Lung (tissue), 11 donors: ENCODE measurements at regions not wholly inside any gene's neighbourhood (a gene's known extent, or its start where the extent isn't known, plus 50 kb on each side); places are given as distances from the start of the nearest gene placed in this dataset.

ENCODE experiments used
- ATAC-seq: fragments of 200-7000 bp; cut with Tn5 transposase; one replicate; pipeline ENCODE4 v1.9.1; 2020; ENCODE audit warnings: moderate number of reproducible peaks; ENCODE audit not compliant: insufficient read depth, low FRiP score
- DNase-seq, 3 donors: peaks; one replicate each; pipeline ENCODE4 v3.0.0-alpha.2; 2013 to 2017
- H3K27ac ChIP-seq, 2 donors: one replicate each; pipeline ENCODE4 v1.5.1; 2013; ENCODE audit warnings: mild to moderate bottlenecking in 2 of 2, moderate library complexity in 2 of 2, control low read depth in 1 of 2, inconsistent platforms in 1 of 2, low read depth in 1 of 2, low read length in 1 of 2
- H3K27me3 ChIP-seq, 3 donors: one replicate each; pipeline ENCODE4 v1.5.1; 2013; ENCODE audit warnings: low read length in 2 of 3; ENCODE audit not compliant: control insufficient read depth in 3 of 3, insufficient read depth in 3 of 3
- H3K36me3 ChIP-seq, 4 donors: one replicate each; pipeline ENCODE4 v1.5.1; 2013; ENCODE audit warnings: low read length in 4 of 4, mild to moderate bottlenecking in 1 of 4, moderate library complexity in 1 of 4; ENCODE audit not compliant: control insufficient read depth in 4 of 4, insufficient read depth in 4 of 4
- H3K4me1 ChIP-seq, 5 donors: one replicate each; pipeline ENCODE4 v1.5.1; 2013; ENCODE audit warnings: low read length in 5 of 5, mild to moderate bottlenecking in 2 of 5, moderate library complexity in 1 of 5; ENCODE audit not compliant: control insufficient read depth in 5 of 5, insufficient read depth in 5 of 5
- H3K4me3 ChIP-seq: one replicate; pipeline ENCODE4 v1.5.1; 2013; ENCODE audit warnings: mild to moderate bottlenecking, control low read depth, moderate library complexity
- H3K9ac ChIP-seq, 2 donors: one replicate each; pipeline ENCODE4 v1.5.1; 2013; ENCODE audit warnings: low read length in 2 of 2, control low read depth in 1 of 2; ENCODE audit not compliant: insufficient read depth in 1 of 2
- H3K9me3 ChIP-seq, 4 donors: one replicate each; pipeline ENCODE4 v1.5.1; 2013; ENCODE audit warnings: low read length in 3 of 4, mild to moderate bottlenecking in 1 of 4, moderate library complexity in 1 of 4; ENCODE audit not compliant: control insufficient read depth in 4 of 4, insufficient read depth in 3 of 4
- CTCF ChIP-seq: IDR thresholded peaks from 2 replicates; pipeline ENCODE4 v1.5.1; 2012; ENCODE audit warnings: mild to moderate bottlenecking; ENCODE audit errors: control extremely low read depth, extremely low read depth
- WGBS, 2 donors: extraction: QIAGEN DNeasy Blood & Tissue Kit; methylation state at CpG; one replicate each; pipeline ENCODE4 v1.1.7; 2013; 5-methylcytosine and 5-hydroxymethylcytosine counted together
- donor health status: control.
- donor health status: control.
- donor health status: Bipolar disorder and iron deficiency.
- donor health status: healthy.
- donor health status: DM: yes; HTN: yes; CAD: no.

DNA sequence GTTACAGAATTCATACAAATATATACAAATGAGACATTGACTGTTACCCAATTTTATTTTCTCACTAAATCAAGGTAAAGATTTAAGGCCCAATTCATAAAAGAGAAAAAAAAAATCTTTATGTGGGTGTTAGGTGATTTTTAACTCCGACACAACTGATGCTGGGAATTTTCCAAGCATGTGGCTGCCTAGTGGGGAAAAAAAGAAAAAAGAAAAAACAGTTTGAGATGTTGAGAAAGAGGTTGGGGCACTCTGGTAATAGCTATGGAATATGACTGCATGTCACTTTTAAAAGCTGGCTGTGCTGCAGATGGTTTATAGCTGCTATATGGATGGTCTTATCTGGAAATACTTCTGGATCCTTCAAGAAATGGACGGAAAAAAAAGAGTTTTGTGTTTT, 739.9 kb upstream of the SOX9 start:
- Histone ChIP-seq H3K4me1 (peaks cover 0 to 48% (median 5%) of the 10 kb centered on the region in 5 donors), H3K4me3 (no peak overlapping the region), H3K9me3 (no peaks in the 10 kb centered on the region), H3K36me3 (no peaks in the 10 kb centered on the region), H3K27ac (no peak overlapping the region), H3K27me3 (no peaks in the 10 kb centered on the region), H3K9ac (no peak overlapping the region)
- ATAC-seq (no peak), DNase-seq (peak; percentile 18 to 73 (median 71))
- no peak for TF ChIP-seq CTCF
- WGBS, 2 donors = 64 to 66% methylated on average over 2 of the region's 2 CpGs

GRCh38 chr17:71383091-71383490, 737.7 kb upstream of the SOX9 start:
- H3K4me3 ChIP-seq = no peak overlapping the region
- no peaks in the 10 kb centered on the region for H3K36me3 ChIP-seq
- H3K27me3 ChIP-seq = no peaks in the 10 kb centered on the region
- peak in 1 of 3 donors; percentile 45 for DNase-seq
- H3K4me1 ChIP-seq = peaks cover 0 to 27% (median 0%) of the 10 kb centered on the region in 5 donors
- H3K9me3 ChIP-seq = no peaks in the 10 kb centered on the region
- no peak overlapping the region for H3K9ac ChIP-seq
- WGBS, 2 donors = 75 to 85% methylated on average over 2 of the region's 2 CpGs
- ATAC-seq = no peak
- no peak for TF ChIP-seq CTCF
- H3K27ac ChIP-seq = no peak overlapping the region

DNA sequence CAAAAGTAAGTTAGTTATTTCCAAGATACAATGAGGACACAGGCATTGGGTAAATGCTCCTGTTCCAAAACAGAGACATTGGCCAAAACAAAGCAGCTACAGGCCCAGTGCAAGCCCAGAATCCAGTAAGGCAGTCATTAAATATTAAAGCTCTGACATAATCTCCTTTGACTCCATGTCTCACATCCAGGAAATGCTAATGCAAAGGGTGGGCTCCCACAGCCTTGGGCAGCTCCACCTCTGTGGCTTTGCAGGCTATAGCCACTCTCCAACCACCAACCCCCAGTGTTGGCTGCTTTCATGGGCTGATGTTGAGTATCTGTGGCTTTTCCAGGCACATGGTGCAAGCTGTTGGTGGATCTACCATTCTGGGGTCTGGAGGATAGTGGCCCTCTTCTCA, 733.4 kb upstream of the SOX9 start:
- ATAC-seq = no peak
- H3K4me1 ChIP-seq = peaks cover 0 to 4% (median 0%) of the 10 kb centered on the region in 5 donors
- no peaks in the 10 kb centered on the region for H3K36me3 ChIP-seq
- no peak overlapping the region for H3K9ac ChIP-seq
- no peak for DNase-seq
- no peak overlapping the region for H3K4me3 ChIP-seq
- H3K9me3 ChIP-seq = no peaks in the 10 kb centered on the region
- TF ChIP-seq CTCF = no peak
- H3K27me3 ChIP-seq = no peaks in the 10 kb centered on the region
- no peak overlapping the region for H3K27ac ChIP-seq

DNA sequence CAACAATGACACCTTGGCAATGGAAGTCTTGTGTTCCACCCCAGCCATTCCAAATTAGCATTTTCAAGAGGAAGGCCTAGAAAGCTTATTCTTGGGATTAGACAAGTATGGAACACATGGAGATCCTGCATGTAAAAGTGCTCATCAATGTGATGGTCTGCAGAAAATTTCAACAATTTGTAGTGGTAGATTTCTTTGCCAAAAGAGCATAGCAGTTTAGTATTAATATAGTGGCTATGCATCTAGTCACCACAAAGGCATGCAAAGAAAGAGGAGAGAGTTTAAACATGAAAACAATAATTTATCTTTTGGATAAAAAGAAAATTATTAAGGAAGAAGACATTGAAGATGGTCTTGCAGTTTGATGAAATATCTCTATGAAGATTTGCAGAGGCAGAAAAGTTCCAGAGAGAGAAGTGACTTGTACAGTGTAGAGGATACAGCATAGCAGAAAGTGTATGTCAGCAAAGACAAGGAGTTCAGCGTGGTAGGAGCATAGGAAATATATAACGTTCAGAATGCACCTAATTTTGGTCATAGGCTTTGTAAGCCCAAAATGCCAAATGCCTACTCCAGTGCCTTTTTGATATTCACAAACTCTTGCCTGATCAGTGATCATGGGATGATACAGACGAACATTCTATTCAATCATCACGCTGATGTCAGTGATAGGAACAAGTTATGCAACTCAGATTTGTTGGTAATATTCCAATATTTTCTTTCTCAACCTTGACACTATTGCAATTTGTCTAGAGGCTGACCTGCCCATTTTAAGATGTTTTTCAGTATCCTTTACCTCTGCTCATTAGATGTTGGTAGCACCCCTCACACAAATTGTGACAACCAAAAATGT, 727.9 kb upstream of the SOX9 start:
- Histone ChIP-seq H3K9me3 (no peaks in the 10 kb centered on the region), H3K4me3 (no peak overlapping the region), H3K4me1 (peaks cover 0 to 3% (median 0%) of the 10 kb centered on the region in 5 donors), H3K9ac (no peak overlapping the region), H3K27me3 (no peaks in the 10 kb centered on the region), H3K27ac (no peak overlapping the region), H3K36me3 (no peaks in the 10 kb centered on the region)
- no peak for TF ChIP-seq CTCF
- ATAC-seq (no peak), DNase-seq (no peak)
- 80 to 88% methylated on average over 4 of the region's 4 CpGs for WGBS, 2 donors
